ENCODE measurements at regions not wholly inside any gene's neighbourhood (a gene's known extent, or its start where the extent isn't known, plus 50 kb on each side); places are given as distances from the start of the nearest gene placed in this dataset.
"Not testable (repeated sequence)": the region's sequence is repeated elsewhere in the genome, so short reads cannot be mapped to it uniquely, and the experiment has no call there.

- no peak for DNase-seq
These were observed 51.7 kb upstream of the MYO10 start for GRCh38 chr5:16987776-16988175.

- not testable (repeated sequence) for DNase-seq
These were observed 54.9 kb upstream of the MYO10 start for GRCh38 chr5:16990817-16991520.

DNA sequence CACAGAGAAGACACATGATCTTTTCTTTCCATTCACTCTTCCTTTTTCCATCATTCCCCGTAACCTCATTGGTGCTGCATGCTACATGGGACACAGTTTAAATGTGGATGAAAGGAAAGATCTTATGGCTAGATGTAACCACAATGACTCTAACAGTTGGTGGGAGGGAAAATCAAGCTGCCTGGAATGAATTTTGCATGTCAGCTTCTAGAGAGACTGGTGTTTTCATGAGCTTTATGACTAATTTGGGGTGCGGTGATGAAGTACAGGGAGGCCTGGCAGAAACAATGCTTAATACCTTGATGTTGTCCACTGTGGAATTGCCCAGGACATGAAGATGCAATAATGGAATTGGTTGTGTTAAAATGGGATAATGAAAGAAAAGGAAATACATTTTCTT, 55.9 kb upstream of the MYO10 start:
- DNase-seq, result no peak

- no peak for DNase-seq
These were observed 56.4 kb upstream of the MYO10 start for GRCh38 chr5:16992444-16992843.

- DNase-seq, result no peak
These were observed 58.5 kb upstream of the MYO10 start for GRCh38 chr5:16994565-16994964.

DNA sequence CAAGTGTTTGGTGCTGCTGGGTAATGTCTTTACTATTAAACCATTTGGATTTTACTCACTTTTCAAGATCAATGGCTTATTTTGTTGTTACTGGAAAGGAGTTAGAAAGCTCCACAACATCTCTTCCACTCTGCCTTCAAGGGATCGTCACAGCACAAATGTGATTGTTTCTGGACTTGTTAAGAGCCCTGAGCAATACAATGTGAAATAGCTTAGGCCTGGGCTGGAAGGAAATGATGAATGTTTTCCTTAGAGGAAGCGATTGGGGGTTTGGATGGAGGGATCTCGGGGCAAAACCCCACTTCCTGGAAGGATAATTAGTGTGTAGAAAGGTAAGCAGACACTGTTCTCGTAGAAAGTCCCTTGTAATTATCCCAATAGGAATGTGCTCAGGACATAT, 59.3 kb upstream of the MYO10 start:
- DNase-seq, result no peak

- DNase-seq, result no peak
These were observed 64.3 kb upstream of the MYO10 start for GRCh38 chr5:17000291-17000939.

DNA sequence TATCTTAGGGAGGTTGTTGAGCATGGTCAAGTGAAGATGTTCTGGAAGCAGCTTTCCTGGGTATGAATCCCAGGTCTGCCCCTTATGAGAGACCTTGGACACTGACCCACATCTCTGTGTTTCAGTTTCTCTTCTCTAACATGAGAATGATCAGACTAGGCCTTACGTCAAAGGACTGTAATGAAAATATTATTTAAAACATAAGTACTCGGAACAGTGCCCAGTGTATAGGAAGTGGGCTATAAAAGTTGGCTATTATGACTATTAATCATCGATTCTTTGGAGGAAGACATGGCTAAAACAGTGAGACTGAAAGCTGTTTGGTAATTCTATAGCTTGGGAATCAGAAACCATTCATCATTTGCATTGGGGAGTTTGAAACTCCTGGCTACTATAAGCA, 65.3 kb upstream of the MYO10 start:
- no peak for DNase-seq

GRCh38 chr5:17004441-17005106, 68.5 kb upstream of the MYO10 start:
- no peak for DNase-seq

DNA sequence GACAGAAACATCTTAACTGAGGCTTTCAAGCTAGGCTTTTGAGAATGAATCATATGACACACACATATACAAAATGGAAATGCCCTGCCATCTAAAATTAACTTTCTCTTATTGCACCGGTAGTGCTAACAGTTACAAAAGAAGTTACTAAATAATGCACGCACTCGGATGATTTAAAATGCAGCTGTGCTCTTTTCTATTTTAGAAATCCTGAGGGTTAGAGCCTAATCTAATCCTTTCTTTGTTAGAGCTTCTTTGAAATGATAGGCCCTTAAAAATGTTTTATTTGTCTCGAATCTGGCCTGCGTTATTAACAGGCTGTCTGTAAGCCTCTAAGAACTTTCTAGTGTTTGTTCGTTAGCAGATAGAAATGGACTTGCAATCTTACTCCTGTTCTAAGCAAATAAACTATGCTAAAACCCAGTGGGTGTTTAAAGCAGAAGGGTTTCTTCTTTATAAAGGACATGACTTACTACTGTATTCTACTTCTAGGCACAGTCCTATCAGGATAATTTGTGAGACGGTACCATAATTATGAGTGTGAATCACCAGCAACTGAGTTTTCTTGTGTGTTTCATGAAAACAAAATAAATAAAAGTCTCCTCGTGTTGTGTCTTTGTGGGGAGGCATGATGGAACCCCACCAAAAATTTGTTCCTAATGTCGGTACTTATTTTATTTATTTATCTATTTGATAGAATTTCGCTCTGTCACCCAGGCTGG, 69.2 kb upstream of the MYO10 start:
- DNase-seq, result no peak

DNA sequence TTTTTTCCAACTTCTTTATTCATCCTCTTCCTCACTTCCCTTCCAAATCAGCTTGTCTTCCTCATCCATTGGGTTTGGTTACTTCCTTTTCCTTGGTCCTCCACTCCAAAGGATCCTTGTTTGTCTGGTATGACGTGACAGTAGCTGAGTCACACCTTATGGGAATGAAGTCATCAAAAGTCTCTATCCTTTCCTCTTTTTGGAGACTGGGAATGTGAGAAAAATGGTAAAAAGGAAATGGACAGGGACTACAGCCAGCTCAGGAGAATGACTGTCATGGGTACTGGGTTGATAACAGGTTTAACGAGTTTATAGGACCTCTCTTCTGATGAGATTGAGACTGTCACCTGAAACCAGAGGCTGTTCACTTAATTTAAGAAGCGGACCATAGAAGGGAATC, 76.2 kb upstream of the MYO10 start:
- no peak for DNase-seq

- no peak for DNase-seq
These were observed 78.6 kb upstream of the MYO10 start for GRCh38 chr5:17014686-17015085.

GRCh38 chr5:17018871-17019270, 82.8 kb upstream of the MYO10 start:
- DNase-seq, result no peak

DNA sequence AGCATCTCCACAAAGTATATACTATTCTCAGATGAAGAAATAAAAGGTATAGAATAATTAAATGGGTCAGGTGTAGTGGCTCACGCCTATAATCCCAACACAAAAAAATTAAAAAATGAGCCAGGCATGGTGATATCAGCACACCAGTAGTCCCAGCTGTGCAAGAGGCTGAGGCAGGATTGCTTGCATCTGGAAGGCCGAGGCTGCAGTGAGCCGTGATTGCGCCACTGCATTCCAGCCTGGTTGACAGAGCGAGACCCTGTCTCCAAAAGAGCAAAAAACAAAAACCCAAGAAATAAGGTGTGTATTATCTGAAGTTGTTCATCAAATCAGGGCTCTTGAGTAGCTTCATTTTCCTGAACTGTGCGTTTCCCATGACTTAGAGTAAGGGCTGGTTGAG, 83.2 kb upstream of the MYO10 start:
- no peak for DNase-seq

DNA sequence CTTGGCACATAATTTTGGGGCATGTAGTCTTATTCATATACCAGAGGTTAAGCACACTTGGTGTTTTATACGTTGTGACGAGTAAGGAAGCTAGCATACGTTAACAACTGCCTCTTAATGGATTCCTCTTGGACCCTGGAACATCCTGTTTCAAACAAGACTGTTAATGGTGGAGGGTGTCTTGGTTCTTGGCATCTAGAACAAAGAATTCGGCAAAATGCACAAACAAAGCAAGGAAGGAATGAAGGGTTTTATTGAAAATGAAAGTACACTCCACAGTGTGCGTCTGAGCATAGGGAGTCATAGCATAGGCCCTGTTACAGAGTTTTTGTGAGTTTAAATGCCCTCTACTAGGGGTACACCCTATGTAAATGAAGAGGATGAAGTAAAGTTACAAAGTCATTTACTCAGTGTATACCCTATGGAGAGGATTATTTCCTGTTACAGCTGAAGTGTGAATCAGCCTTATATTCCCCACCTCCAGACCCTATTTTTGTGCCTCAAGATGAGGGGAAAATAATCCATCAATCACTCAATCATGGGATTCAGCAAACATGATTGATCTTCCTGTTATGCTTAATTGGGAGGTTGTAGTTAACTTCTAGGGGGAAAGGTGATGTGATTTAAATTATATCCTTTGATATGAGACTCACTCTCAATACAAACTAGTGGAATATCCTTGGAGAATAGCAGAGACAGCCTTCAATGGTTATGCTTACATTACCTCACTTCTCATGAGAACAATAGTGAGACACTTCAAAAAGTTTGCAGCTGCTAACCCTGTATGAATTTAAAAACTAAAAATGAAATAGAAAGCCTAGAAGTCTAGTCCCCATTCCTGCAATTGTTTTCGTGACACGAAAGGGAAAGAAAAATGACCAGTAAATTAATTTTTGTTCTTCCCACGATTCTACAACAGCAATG, 84.9 kb upstream of the MYO10 start:
- DNase-seq, result no peak

- no peak for DNase-seq
These were observed 85.5 kb upstream of the MYO10 start for GRCh38 chr5:17021602-17021932.

DNA sequence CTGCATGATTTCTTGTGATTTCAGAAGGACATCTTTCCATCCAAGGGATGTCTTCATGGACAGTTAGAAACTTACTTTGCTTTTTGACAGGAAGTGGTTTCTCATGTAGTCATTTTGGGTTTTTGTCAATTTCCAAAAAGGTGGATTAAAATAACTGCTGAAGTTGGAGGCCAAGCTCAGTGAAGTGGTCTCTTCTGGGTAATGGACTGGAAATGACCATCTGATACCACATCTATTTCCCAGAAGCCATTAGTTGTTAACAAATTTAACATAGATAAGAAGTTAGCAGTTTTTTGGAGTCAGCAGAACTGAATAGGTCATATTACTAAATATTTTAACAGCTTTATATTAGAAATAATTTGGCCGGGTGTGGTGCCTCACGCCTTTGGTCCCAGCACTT, 86.2 kb upstream of the MYO10 start:
- DNase-seq, result no peak

DNA sequence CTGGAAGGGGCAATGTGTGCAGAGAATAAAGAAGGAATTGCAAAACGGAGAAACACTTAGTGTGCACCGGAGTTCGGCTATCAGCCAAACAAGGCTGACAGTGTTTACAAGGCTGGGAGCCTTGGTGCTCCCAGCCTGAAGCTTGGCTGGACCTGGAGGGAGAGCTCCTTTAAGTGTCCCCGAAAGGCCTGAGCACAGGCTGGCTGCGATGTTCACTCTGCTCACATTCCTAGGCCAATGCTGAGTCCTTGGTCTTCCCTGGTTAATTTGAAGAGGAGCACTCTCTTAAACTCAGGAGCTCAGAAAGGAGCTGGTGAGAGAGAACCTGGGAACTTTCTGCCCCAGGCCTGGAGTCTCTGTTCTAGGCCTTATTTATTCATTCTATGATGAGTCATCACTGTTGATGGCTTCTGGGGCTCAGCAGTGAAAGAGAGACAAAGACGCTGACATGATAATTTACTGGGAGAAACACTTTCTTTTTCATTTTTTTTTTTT, 88.6 kb upstream of the MYO10 start:
- no peak for DNase-seq

DNA sequence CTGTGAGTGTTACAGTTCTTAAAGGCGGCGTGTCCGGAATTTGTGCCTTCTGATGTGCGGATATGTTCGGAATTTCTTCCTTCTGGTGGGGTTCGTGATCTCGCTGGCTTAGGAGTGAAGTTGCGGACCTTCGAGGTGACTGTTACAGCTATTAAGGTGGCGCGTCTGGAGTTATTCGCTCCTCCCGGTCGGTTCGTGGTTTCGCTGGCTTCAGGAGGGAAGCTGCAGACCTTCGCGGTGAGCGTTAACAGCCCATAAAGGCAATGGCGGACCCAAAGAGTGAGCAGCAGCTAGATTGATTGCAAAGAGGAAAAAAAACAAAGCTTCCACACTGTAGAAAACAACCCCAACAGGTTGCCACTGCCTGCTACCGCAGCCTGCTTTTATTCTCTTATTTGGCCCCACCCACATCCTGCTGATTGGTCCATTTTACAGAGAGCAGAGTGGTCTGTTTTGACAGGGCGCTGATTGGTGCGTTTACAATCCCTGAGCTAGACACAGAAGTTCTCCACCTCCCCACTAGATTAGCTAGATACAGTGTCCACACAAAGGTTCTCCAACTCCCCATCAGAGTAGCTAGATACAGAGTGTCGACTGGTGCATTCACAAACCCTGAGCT, 95.7 kb upstream of the MYO10 start:
- DNase-seq, result not testable (repeated sequence)

GRCh38 chr5:17032314-17032985, 96.4 kb upstream of the MYO10 start:
- not testable (repeated sequence) for DNase-seq

DNA sequence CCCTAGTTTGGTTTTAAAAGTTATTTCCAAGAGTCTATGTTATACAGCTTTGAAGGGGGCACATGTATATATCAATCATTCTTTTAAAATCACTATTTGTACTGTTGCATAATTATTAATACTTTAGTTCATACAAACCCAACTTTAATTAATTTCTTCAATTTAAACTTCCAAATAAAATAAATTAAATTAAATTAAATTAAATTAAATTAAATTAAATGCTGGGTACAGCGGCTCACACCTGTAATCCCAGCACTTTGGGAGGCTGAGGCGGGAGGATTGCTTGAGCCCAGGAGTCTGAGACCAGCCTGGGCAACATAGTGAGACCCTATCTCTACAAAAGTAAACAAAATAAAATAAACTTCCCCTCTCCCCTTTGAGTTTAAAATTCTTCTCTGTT, 98.9 kb upstream of the MYO10 start:
- DNase-seq, result not testable (repeated sequence)

Data from GOT3 (cell line).